GM18505 (cell line): ENCODE measurements at regions not wholly inside any gene's neighbourhood (a gene's known extent, or its start where the extent isn't known, plus 50 kb on each side); places are given as distances from the start of the nearest gene placed in this dataset.

ENCODE experiments used
- ATAC-seq: cut with Tn5 transposase; IDR thresholded peaks from one replicate; pipeline ENCODE4 v1.9.1; 2021; ENCODE audit not compliant: unreplicated experiment
- POLR2A ChIP-seq: IDR thresholded peaks from 4 replicates; pipeline ENCODE4 v1.6.1; 2011; ENCODE audit warnings: borderline replicate concordance; ENCODE audit not compliant: insufficient read depth, insufficient read length; ENCODE audit errors: extremely low read depth

DNA sequence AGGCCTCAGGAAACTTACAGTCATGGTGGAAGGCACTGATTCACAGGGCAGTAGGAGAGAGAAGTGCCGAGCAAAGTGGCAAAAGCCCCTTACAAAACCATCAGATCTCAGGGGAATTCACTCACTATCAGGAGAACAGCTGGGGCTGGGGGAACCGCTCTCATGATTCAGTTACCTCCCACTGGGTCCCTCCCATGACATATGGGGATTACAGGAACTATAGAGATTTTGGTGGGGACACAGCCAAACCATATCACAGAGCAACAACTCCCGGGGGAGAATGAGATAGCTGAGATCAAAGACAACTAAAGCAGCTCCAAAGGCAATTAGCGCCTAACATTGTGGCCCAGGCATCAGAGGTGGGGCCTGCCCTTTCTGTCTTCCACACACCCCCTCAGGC lies 85.4 kb upstream of the VOPP1 start:
- TF ChIP-seq POLR2A = no peak
- ATAC-seq = no peak

DNA sequence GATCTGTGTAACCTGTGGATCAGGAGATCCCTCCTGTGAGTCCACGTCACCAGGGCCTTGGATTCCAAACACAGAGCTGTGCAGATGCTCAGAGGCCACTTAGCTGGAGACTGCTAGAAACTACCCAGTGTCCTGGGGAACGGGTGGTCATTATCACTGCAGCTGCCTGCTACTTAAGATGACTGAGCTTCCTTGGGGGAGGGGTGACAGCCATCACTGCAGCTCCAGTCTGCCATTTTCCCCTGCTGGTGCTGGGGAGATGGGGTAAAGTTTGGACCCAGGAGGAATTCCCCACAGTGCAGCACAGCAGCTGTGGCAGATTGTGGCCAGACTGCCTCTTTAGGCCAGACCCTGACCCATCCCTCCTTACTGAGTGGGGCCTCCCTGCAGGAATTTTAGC lies 78.8 kb upstream of the VOPP1 start:
- ATAC-seq = no peak
- TF ChIP-seq POLR2A = no peak

DNA sequence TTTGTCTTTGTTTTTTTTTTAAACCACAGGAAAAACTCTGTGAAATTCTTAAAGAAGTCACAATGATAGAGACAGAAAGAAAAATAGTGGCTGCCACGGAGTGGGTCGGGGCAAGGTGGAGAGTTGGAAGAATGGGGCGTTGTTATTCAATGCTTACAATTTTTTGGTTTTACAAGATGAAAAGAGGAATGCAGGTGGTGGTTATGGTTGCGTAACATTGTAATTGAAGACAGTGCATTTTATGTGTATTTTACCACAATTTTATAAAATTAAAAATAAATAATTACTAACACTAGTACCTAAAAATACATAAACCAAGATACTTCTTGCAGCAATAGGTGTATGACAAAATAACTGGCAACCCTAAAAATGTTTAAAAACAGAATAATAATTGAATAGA lies 76.9 kb upstream of the VOPP1 start:
- no peak for TF ChIP-seq POLR2A
- ATAC-seq = no peak

DNA sequence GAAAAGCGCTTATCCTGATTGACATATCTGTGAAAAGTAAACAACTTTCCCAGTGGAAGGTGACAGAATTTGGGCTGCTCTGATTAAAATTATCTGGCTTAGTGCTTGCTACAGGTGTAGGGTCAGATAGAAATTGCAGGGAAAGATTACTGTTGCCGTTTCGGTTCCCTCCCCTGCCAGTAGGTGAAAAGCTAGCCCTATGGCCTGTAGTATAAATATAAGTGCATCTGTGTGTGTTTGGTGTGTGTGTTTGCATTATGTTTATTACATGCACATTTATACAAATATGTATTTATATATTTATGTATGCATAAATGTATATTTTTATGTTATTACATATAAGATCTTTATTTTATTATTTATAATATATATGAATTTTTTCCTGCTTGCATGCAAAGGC lies 72.3 kb upstream of the VOPP1 start:
- no peak for ATAC-seq
- no peak for TF ChIP-seq POLR2A

DNA sequence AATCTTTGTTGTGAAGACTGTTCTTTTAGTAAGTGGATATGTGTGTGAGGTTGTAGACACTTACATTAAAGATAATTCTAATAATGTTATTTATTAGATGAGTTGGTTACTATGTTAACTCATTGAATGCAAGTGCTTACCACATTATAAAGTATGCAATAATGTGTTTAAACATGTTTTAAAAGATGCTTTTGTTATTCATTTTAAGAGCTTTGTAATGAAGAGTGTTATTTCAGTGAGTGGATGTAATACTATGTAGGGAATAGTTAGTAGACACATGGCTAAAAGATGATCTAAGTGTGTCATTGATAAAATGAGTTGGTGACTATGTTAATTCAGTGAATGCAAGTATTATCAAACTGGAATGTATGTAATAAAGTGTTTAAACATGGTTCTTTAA lies 70.0 kb upstream of the VOPP1 start:
- TF ChIP-seq POLR2A = no peak
- no peak for ATAC-seq

DNA sequence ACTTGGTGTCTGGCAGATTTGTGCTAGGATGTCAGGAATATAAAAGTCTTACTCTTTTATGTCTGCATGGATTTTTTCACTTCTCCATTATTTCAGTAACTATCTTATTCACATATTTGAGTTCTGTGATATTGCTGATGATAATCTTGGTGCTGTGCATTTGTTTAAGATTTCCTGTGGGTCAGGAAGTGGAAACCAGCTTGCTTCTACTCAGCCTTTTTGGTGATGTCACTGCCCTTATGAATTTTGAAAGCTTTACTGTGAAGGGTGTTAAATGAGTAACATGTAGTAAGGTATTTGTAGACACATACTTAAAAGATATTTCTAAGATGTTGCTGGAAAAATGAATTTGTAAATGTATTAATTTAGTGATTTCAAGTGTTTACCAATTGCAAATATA lies 69.5 kb upstream of the VOPP1 start:
- ATAC-seq = peak; percentile 85
- TF ChIP-seq POLR2A = no peak

DNA sequence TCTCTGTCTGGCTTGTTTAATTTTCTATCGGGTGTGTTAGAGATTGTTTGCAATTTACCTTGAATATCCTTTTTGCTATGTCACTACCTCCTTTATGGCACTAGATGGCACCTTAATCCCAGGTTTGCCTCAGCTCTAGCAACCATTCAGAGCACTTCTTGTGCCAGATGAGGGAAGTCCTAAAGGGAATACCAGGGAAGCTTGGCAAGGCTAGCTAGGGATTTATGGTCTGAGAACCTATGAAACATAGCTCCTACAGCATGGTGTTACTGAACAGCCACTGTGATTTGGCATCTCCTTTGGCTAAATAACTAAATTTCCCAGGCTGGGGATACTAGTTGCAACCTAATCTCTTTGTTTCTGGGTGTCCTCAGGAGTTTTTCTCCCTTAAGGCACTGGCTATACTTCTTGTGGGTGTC lies 69.0 kb upstream of the VOPP1 start:
- TF ChIP-seq POLR2A = no peak
- ATAC-seq = peak; percentile 84

DNA sequence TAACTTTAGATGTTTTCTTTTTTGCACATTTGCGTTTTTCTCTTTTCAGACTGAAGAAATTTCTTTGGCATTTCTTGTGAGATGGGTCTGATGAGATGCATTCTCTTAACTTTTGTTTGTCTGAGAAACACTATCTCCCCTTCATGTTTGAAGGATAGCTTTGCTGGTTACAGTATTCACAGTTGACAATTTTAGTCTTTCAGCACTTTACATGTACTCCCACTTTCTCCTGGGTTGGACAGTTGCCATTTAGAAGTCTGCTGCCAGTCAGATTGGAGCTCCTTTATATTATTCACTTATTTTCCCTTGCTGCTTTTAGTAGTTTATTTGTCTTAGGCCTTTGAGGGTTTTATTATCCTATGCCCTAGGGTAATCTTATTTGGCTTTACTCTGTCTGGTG lies 67.3 kb upstream of the VOPP1 start:
- no peak for ATAC-seq
- TF ChIP-seq POLR2A = no peak

DNA sequence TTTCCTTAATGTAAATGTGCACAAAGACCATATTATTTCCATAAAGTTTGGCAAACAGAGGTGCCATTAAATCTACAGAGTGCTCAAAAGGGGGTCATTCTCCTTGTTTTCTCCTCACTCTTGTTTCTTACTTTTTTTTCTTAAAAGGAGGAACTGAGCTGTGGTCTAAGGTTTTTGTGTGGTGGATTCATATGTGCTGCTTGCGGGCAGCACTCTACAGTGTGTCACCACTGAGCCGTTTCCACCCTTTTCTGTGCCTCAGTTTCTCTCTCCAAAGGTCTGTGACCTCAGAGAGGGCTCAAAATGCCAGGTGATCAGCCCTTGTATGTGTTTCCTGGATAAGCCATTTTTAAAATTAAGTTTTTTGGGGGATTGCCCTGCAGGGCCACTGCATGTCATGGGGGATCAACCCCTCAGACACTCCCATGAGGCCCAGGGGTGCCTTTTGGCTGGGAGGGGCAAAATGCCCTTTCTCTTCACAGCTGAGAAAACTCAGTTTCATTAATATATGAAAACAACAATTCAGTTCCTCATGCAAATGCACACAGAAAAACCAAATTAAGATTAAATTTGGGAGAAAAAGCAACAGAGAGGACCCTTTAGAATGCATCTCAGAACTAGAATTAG lies 56.9 kb upstream of the VOPP1 start:
- TF ChIP-seq POLR2A = no peak
- no peak for ATAC-seq

DNA sequence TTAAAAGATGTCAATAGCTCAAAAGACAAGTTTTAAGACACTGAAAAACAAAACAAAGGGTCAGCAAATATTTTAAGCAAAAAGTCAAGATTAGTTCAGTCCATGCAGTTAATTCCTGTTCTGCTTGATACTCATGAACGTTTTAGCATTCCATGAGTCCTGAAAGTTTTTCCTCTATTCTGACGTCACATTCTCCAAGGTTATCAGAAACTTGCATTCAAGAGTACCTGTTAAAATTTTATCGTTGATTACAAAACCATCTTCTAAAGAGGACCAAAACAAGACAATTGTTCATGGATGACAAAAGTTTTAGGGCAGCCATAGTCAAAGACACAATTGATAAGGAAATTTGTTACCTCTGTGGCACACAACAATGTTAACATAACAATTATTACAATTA lies 52.5 kb upstream of the VOPP1 start:
- no peak for TF ChIP-seq POLR2A
- no peak for ATAC-seq

DNA sequence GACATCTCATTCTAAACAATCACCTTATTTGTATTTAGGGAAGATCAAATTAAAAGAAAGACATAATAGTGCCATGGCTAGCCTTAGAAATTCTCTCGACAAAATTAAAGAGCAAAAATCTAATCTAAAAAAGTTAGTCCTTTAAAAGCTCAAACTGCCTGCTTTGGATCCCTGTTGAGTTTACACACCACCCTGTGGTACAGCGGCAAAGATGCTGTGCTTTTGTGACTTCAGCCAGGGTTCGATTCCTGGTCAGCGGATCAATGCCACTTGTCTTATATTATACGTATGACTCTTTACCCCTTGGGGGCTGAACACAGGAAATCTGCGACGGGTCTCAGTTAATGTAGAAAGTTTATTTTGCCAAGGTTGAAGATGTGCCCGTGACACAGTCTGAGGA lies 51.3 kb upstream of the VOPP1 start:
- no peak for TF ChIP-seq POLR2A
- ATAC-seq = no peak

DNA sequence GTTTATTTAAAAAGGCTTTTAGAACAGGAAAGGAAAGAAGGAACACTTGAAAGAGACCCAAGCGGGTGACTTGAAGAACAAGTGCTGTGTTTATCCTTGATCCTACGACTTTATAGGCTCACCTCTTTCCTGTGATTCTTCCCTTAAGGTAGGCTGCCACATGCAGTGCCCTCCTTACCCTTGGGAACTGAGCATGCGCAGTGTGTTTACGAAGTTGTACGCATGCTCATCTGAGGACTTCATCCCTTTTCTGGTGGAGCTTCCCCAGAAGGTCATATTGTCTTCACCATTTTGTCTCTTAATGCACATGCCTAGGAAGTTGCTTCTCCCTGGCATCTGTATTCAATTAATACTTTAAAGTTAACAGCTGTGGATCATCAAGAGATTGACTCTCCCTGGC lies 49.9 kb upstream of the VOPP1 start:
- no peak for TF ChIP-seq POLR2A
- ATAC-seq = no peak
